A673 (cell line): ENCODE measurements at regions not wholly inside any gene's neighbourhood (a gene's known extent, or its start where the extent isn't known, plus 50 kb on each side); places are given as distances from the start of the nearest gene placed in this dataset.

Source experiments
- BruUV-seq: library from RNA; stranded (reverse); fragments of 400-500 nt; replicated peaks from 2 replicates; lab custom pipeline; 2021; lab: Mats Ljungman, UMichigan
- CTCF ChIA-PET: fragments of 300-600 bp; sonication (Branson Sonifier 250); formaldehyde crosslinking; loops from one replicate; lab custom pipeline; 2022; ENCODE audit warnings: antibody characterized with exemption; lab: Charles Lee
- POLR2A ChIA-PET: fragments of 300-600 bp; sonication (Branson Sonifier 250); formaldehyde crosslinking; loops from one replicate; lab custom pipeline; 2022; ENCODE audit warnings: antibody characterized with exemption; ENCODE audit not compliant: low non-redundant PET; lab: Charles Lee
- DNase-seq: peaks from one replicate; pipeline ENCODE4 v3.0.0-alpha.2; 2015; ENCODE audit warnings: low spot score
- H3K27ac ChIP-seq: fragments of 200-600 bp; sonication (generic); 2 replicates; pipeline ENCODE4 v1.5.1; 2016; ENCODE audit warnings: mixed run types, low read depth, mild to moderate bottlenecking, mixed read lengths, antibody characterized with exemption, low read length; ENCODE audit not compliant: poor library complexity, severe bottlenecking
- H3K27me3 ChIP-seq: fragments of 200-600 bp; sonication (generic); replicated peaks from 2 replicates; pipeline ENCODE4 v1.6.1; 2017; ENCODE audit warnings: mixed run types, low read depth, mild to moderate bottlenecking, mixed read lengths, antibody characterized with exemption, low read length; ENCODE audit not compliant: insufficient read depth, poor library complexity
- H3K36me3 ChIP-seq: fragments of 200-600 bp; sonication (generic); 2 replicates; pipeline ENCODE4 v1.6.1; 2016; ENCODE audit warnings: mixed run types, mild to moderate bottlenecking, mixed read lengths, antibody characterized with exemption, low read length; ENCODE audit not compliant: insufficient read depth, poor library complexity, severe bottlenecking
- H3K4me1 ChIP-seq: fragments of 200-600 bp; sonication (generic); 2 replicates; pipeline ENCODE4 v1.6.1; 2017; ENCODE audit warnings: mixed run types, mild to moderate bottlenecking, mixed read lengths, antibody characterized with exemption, low read length; ENCODE audit not compliant: insufficient read depth, poor library complexity, severe bottlenecking
- H3K4me3 ChIP-seq: fragments of 200-600 bp; sonication (generic); 2 replicates; pipeline ENCODE4 v1.5.1; 2016; ENCODE audit warnings: low read depth, mixed run types, mild to moderate bottlenecking, mixed read lengths, low read length; ENCODE audit not compliant: poor library complexity, severe bottlenecking
- H3K9me3 ChIP-seq: fragments of 200-600 bp; sonication (generic); 2 replicates; pipeline ENCODE4 v1.6.1; 2016; ENCODE audit warnings: mixed run types, low read depth, mild to moderate bottlenecking, mixed read lengths, antibody characterized with exemption, low read length; ENCODE audit not compliant: poor library complexity, severe bottlenecking
- EZH2 ChIP-seq: fragments of 200-600 bp; sonication (generic); IDR thresholded peaks from 2 replicates; pipeline ENCODE4 v1.6.1; 2017; ENCODE audit warnings: borderline replicate concordance, low read depth, mild to moderate bottlenecking, mixed read lengths, antibody characterized with exemption, low read length; ENCODE audit not compliant: poor library complexity, severe bottlenecking
- intact Hi-C: fragments of 100-400 bp; cut with micrococcal nuclease; formaldehyde crosslinking; loops from one replicate; pipeline ENCODE4 v1.10.0; 2022; ENCODE audit not compliant: unreplicated experiment
- TF ChIP-seq, protein P1 (sequence below): fragments of 300-800, 200-600 bp; sonication (generic); conservative IDR thresholded peaks from 2 replicates; pipeline ENCODE4 v1.5.1; 2017; ENCODE audit warnings: low read depth, mild to moderate bottlenecking, antibody characterized with exemption, low read length, moderate library complexity, mixed read lengths

DNA sequence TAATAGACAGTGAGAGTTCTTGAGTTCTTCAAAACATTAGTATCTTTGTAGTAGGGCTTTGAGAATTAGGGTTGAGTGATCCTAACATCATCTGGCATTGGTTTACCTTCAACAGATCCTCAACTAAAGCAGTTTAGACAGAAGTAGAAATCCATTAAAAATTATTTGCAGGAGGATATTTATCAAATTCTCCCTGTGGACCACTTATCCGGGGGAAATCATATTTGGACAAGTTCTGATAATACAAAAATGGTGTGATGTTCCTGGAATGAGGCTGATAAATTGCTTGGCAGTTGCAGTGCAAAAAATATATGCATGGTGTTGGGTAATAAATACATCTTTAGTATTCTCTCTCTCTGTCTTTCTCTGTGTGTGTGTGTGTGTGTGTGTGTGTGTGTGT is 115.1 kb upstream of the CHODL start:
- ChIA-PET POLR2A (no interaction called here), CTCF (no interaction called here)
- Histone ChIP-seq H3K36me3 (no peaks in the 10 kb centered on the region), H3K9me3 (no peaks in the 10 kb centered on the region), H3K4me3 (no peak overlapping the region), H3K27me3 (no peaks in the 10 kb centered on the region), H3K4me1 (no peaks in the 10 kb centered on the region), H3K27ac (no peak overlapping the region)
- no peak for DNase-seq
- TF ChIP-seq EZH2: no peak
- TF ChIP-seq, protein P1, sequence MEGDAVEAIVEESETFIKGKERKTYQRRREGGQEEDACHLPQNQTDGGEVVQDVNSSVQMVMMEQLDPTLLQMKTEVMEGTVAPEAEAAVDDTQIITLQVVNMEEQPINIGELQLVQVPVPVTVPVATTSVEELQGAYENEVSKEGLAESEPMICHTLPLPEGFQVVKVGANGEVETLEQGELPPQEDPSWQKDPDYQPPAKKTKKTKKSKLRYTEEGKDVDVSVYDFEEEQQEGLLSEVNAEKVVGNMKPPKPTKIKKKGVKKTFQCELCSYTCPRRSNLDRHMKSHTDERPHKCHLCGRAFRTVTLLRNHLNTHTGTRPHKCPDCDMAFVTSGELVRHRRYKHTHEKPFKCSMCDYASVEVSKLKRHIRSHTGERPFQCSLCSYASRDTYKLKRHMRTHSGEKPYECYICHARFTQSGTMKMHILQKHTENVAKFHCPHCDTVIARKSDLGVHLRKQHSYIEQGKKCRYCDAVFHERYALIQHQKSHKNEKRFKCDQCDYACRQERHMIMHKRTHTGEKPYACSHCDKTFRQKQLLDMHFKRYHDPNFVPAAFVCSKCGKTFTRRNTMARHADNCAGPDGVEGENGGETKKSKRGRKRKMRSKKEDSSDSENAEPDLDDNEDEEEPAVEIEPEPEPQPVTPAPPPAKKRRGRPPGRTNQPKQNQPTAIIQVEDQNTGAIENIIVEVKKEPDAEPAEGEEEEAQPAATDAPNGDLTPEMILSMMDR: no peak
- BruUV-seq: no TSS peak
- intact Hi-C loops: no loop called here

DNA sequence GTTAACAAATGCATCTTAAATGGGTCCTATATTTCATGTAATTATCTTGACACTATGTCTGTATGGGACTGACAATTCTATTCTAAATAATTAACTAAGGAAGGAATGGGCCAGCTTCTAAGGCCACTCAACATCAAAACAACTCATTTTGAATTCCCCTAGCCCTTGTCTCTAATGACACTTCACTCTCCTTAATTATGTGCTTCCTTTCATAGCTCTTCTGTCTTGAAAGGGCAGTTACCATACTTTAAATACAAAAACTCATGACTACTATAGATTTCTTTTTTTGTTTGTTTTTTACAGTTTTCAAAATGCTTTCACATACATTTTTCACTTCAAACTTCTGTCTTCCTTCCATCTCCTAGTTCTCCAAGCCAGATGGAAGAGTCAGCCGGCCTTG is 126.1 kb upstream of the CHODL start:
- BruUV-seq: no TSS peak
- CTCF ChIA-PET: no interaction called here

DNA sequence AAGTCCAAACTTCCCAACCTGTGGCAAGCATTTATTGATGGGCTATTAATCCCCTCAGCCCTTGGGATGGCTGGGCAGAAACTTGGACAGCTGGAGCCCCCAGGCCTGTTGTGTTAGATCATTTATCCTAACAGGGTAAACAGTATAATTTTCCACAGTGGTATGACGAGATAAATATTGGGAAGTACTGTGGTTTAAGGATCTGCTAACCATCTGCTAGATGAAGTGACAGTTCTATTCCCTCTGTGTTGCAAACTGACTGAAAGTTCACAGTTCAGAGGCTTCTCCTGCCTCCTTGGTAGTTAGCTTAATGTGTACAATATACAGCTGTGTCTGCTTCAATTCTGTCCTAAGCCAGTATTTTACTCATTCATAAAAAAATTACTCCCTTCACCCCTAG is 127.5 kb upstream of the CHODL start:
- BruUV-seq: no TSS peak
- Histone ChIP-seq H3K36me3 (no peaks in the 10 kb centered on the region), H3K27ac (no peak overlapping the region), H3K9me3 (no peaks in the 10 kb centered on the region), H3K4me3 (no peak overlapping the region), H3K4me1 (no peaks in the 10 kb centered on the region), H3K27me3 (no peaks in the 10 kb centered on the region)
- POLR2A ChIA-PET: no interaction called here
- DNase-seq: no peak
- TF ChIP-seq EZH2: no peak
- TF ChIP-seq, protein P1: no peak
- intact Hi-C loops: no loop called here
- CTCF ChIA-PET: no interaction called here

More for the DNA sequence above, 126.1 kb upstream of the CHODL start:
- Histone ChIP-seq H3K27ac (no peak overlapping the region), H3K36me3 (no peaks in the 10 kb centered on the region), H3K4me1 (no peaks in the 10 kb centered on the region), H3K9me3 (no peaks in the 10 kb centered on the region), H3K4me3 (no peak overlapping the region), H3K27me3 (no peaks in the 10 kb centered on the region)
- POLR2A ChIA-PET: no interaction called here
- no peak for TF ChIP-seq EZH2
- TF ChIP-seq, protein P1: no peak
- no peak for DNase-seq
- intact Hi-C loops: no loop called here
